Osteoblast (primary cell): ENCODE measurements at regions not wholly inside any gene's neighbourhood (a gene's known extent, or its start where the extent isn't known, plus 50 kb on each side); places are given as distances from the start of the nearest gene placed in this dataset.
A peak's percentile ranks its signal among the peaks of the same experiment; 100 is the strongest.

Experiments
- DNase-seq: peaks from one replicate; pipeline ENCODE4 v3.0.0; 2011; ENCODE audit warnings: low spot score, mixed read lengths; ENCODE audit not compliant: insufficient read length; ENCODE audit errors: missing footprints
- H2AFZ ChIP-seq: 2 replicates; pipeline ENCODE4 v1.6.0; 2011; ENCODE audit warnings: mild to moderate bottlenecking, low read length
- H3K27ac ChIP-seq: 2 replicates; pipeline ENCODE4 v1.5.1; 2011; ENCODE audit warnings: mild to moderate bottlenecking, low read depth, low read length, moderate library complexity
- H3K27me3 ChIP-seq: 2 replicates; pipeline ENCODE4 v1.6.0; 2012; ENCODE audit warnings: mild to moderate bottlenecking, control low read depth, inconsistent platforms, low read length, moderate library complexity; ENCODE audit not compliant: insufficient read depth
- H3K36me3 ChIP-seq: 2 replicates; pipeline ENCODE4 v1.5.1; 2011; ENCODE audit warnings: mild to moderate bottlenecking, low read length, control low read depth, moderate library complexity; ENCODE audit not compliant: insufficient read depth
- H3K4me1 ChIP-seq: 2 replicates; pipeline ENCODE4 v1.5.1; 2011; ENCODE audit warnings: mild to moderate bottlenecking, low read length, control low read depth, moderate library complexity; ENCODE audit not compliant: insufficient read depth
- H3K4me2 ChIP-seq: 2 replicates; pipeline ENCODE4 v1.6.0; 2011; ENCODE audit warnings: mild to moderate bottlenecking, low read length; ENCODE audit not compliant: insufficient read depth
- H3K4me3 ChIP-seq: fragments of 200-600 bp; sonication (generic); 3 replicates; pipeline ENCODE4 v1.5.1; 2012; ENCODE audit warnings: mild to moderate bottlenecking, low read length, inconsistent platforms; ENCODE audit not compliant: insufficient read depth
- H3K79me2 ChIP-seq: 2 replicates; pipeline ENCODE4 v1.6.0; 2012; ENCODE audit warnings: mild to moderate bottlenecking, low read length, control low read depth, inconsistent platforms; ENCODE audit not compliant: insufficient read depth
- H3K9me3 ChIP-seq: 2 replicates; pipeline ENCODE4 v1.5.1; 2011; ENCODE audit warnings: low read depth, low read length, control low read depth
- H4K20me1 ChIP-seq: 2 replicates; pipeline ENCODE4 v1.6.0; 2012; ENCODE audit warnings: mild to moderate bottlenecking, low read length, control low read depth; ENCODE audit not compliant: insufficient read depth
- TF ChIP-seq, protein P1 (sequence below): IDR thresholded peaks from 2 replicates; pipeline ENCODE4 v1.5.1; 2011; ENCODE audit warnings: mild to moderate bottlenecking, low read depth, low read length, moderate library complexity; ENCODE audit errors: extremely low read depth

DNA sequence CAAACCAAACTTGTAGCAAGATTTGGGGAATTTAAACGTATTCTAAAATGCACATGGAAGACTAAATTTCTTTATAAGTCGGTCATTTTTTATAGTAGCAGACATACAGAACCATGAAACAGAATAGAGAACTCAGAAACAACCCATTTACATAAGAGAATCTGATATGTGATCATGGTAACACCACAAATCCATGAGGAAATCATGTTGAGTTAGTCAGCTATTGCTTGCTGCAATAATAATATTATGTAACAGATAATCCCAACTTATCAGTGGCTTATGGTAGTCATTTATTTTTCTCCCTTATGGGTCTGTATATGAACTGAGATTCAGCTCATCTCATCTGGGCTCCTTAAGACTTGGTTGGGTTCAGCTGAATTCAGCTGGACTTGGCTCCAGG is 103.4 kb upstream of the SERTAD2 start:
- no peaks in the 10 kb centered on the region for H4K20me1 ChIP-seq
- peaks cover 3% of the 10 kb centered on the region for H3K9me3 ChIP-seq
- no peaks in the 10 kb centered on the region for H3K79me2 ChIP-seq
- no peak overlapping the region for H3K4me2 ChIP-seq
- no peak overlapping the region for H3K4me3 ChIP-seq
- H3K27me3 ChIP-seq: no peaks in the 10 kb centered on the region
- DNase-seq: no peak
- TF ChIP-seq, protein P1, sequence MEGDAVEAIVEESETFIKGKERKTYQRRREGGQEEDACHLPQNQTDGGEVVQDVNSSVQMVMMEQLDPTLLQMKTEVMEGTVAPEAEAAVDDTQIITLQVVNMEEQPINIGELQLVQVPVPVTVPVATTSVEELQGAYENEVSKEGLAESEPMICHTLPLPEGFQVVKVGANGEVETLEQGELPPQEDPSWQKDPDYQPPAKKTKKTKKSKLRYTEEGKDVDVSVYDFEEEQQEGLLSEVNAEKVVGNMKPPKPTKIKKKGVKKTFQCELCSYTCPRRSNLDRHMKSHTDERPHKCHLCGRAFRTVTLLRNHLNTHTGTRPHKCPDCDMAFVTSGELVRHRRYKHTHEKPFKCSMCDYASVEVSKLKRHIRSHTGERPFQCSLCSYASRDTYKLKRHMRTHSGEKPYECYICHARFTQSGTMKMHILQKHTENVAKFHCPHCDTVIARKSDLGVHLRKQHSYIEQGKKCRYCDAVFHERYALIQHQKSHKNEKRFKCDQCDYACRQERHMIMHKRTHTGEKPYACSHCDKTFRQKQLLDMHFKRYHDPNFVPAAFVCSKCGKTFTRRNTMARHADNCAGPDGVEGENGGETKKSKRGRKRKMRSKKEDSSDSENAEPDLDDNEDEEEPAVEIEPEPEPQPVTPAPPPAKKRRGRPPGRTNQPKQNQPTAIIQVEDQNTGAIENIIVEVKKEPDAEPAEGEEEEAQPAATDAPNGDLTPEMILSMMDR: no peak
- peaks cover 10% of the 10 kb centered on the region for H3K4me1 ChIP-seq
- H3K27ac ChIP-seq: no peak overlapping the region
- H2AFZ ChIP-seq: no peak overlapping the region
- H3K36me3 ChIP-seq: no peaks in the 10 kb centered on the region

GRCh38 chr2:64760128-64760527 is 106.4 kb upstream of the SERTAD2 start:
- Histone ChIP-seq H3K4me1 (no peaks in the 10 kb centered on the region), H3K27ac (no peak overlapping the region), H3K4me2 (no peak overlapping the region), H3K79me2 (no peaks in the 10 kb centered on the region), H4K20me1 (no peaks in the 10 kb centered on the region), H3K9me3 (peaks cover 3% of the 10 kb centered on the region), H3K27me3 (no peaks in the 10 kb centered on the region), H3K36me3 (no peaks in the 10 kb centered on the region), H3K4me3 (no peak overlapping the region), H2AFZ (no peak overlapping the region)
- DNase-seq: no peak
- TF ChIP-seq, protein P1: no peak

DNA sequence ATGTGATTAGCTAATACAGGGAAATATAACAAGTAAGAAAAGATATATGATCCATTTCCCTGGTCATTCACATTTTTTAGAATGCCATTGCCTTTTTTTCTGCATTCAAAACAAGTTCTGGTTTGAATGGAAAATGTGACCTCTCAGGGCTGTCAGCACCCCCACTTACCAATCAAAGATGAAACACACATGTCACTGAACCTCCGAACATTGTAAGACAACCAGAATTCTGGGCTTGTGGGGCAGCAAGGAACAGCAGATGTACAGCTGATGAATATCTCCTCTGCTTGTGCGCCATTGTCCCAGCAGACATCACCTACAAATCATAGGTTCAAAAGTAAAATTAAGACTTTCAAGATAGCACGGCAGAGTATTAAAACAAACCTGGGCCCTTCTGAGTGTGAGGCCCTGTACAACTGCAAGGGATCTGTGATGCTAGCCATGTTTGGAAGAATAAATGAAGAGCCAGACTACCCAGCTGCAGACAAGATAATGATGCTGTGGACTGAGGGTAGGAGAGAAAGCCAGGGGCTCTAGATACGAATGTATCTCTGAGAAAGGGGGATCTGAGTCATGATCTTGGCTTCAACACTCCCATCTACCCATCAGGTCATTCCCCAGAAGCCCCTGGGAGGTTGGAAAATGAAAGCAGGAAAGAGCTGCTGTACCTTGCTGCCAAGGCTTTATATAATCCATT is 108.7 kb upstream of the SERTAD2 start:
- Histone ChIP-seq H3K9me3 (no peaks in the 10 kb centered on the region), H3K27me3 (no peaks in the 10 kb centered on the region), H2AFZ (peak overlapping the region; percentile 15), H3K36me3 (no peaks in the 10 kb centered on the region), H3K79me2 (no peaks in the 10 kb centered on the region), H3K4me3 (no peak overlapping the region), H3K4me2 (no peak overlapping the region), H4K20me1 (no peaks in the 10 kb centered on the region), H3K27ac (no peak overlapping the region), H3K4me1 (peaks cover 10% of the 10 kb centered on the region)
- TF ChIP-seq, protein P1: no peak
- no peak for DNase-seq

DNA sequence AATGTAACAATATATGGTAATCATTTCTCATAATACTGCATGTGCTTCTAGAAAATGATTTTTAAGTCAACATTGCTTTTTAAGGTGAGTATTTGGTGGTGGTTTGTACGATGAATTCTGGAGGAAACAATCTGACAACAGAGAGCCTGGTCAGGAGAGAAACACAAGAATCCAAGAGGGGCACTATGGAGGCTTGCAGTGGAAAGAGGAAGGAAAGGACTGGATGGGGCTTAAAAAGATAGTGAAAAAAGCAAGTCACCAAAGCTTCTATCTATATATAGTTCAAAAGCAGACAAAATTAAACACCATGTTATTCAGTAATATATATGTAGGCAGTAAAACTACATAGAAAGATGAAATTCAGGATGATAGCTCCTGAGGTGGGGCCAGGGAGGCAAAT is 109.4 kb upstream of the SERTAD2 start:
- no peaks in the 10 kb centered on the region for H3K27me3 ChIP-seq
- H2AFZ ChIP-seq: no peak overlapping the region
- no peaks in the 10 kb centered on the region for H3K79me2 ChIP-seq
- no peak overlapping the region for H3K4me3 ChIP-seq
- no peaks in the 10 kb centered on the region for H3K9me3 ChIP-seq
- H3K36me3 ChIP-seq: no peaks in the 10 kb centered on the region
- no peak overlapping the region for H3K27ac ChIP-seq
- peaks cover 10% of the 10 kb centered on the region for H3K4me1 ChIP-seq
- no peak for DNase-seq
- H3K4me2 ChIP-seq: no peak overlapping the region
- no peaks in the 10 kb centered on the region for H4K20me1 ChIP-seq
- TF ChIP-seq, protein P1: no peak
